Trophoblast cell (in vitro differentiated cells and primary cell): ENCODE measurements at regions not wholly inside any gene's neighbourhood (a gene's known extent, or its start where the extent isn't known, plus 50 kb on each side); places are given as distances from the start of the nearest gene placed in this dataset.
"Not testable (repeated sequence)": the region's sequence is repeated elsewhere in the genome, so short reads cannot be mapped to it uniquely, and the experiment has no call there.

ENCODE experiments used
- DNase-seq, 2 donors: peaks; one replicate each; pipeline ENCODE4 v3.0.0-alpha.2; 2016
- H2AFZ ChIP-seq: 2 replicates; pipeline ENCODE4 v1.6.1; 2013; ENCODE audit warnings: low read length, moderate library complexity, mild to moderate bottlenecking; ENCODE audit not compliant: insufficient read depth, poor library complexity
- H2AK5ac ChIP-seq: 2 replicates; pipeline ENCODE4 v1.6.1; 2013; ENCODE audit warnings: mild to moderate bottlenecking, low read length
- H2BK120ac ChIP-seq: 2 replicates; pipeline ENCODE4 v1.6.1; 2013; ENCODE audit warnings: low read length, mild to moderate bottlenecking, moderate library complexity; ENCODE audit not compliant: insufficient read depth, poor library complexity
- H2BK12ac ChIP-seq: 2 replicates; pipeline ENCODE4 v1.6.1; 2013; ENCODE audit warnings: mild to moderate bottlenecking, low read length, moderate library complexity
- H2BK5ac ChIP-seq: 2 replicates; pipeline ENCODE4 v1.6.1; 2013; ENCODE audit warnings: low read length, low read depth, moderate library complexity, mild to moderate bottlenecking; ENCODE audit not compliant: poor library complexity
- H3K14ac ChIP-seq: 2 replicates; pipeline ENCODE4 v1.6.1; 2013; ENCODE audit warnings: mild to moderate bottlenecking, low read length
- H3K18ac ChIP-seq: 2 replicates; pipeline ENCODE4 v1.6.1; 2013; ENCODE audit warnings: mild to moderate bottlenecking, low read length
- H3K23ac ChIP-seq: 2 replicates; pipeline ENCODE4 v1.6.1; 2013; ENCODE audit warnings: low read length
- H3K27ac ChIP-seq: 2 replicates; pipeline ENCODE4 v1.5.1; 2013; ENCODE audit warnings: low read depth, mild to moderate bottlenecking, inconsistent platforms, low read length, moderate library complexity
- H3K27me3 ChIP-seq: 2 replicates; pipeline ENCODE4 v1.6.1; 2013; ENCODE audit warnings: inconsistent platforms, mild to moderate bottlenecking, low read length, moderate library complexity; ENCODE audit not compliant: insufficient read depth
- H3K36me3 ChIP-seq, 2 experiments: 1 replicate in 1 of 2; 2 replicates in 1 of 2; pipeline ENCODE4 v1.6.1; 2013; ENCODE audit warnings: low read length in 2 of 2, mild to moderate bottlenecking in 2 of 2, moderate library complexity in 1 of 2; ENCODE audit not compliant: insufficient read depth in 2 of 2, control insufficient read depth in 1 of 2
- H3K4ac ChIP-seq: 2 replicates; pipeline ENCODE4 v1.6.1; 2013; ENCODE audit warnings: low read depth, mild to moderate bottlenecking, low read length, moderate library complexity
- H3K4me1 ChIP-seq, 2 experiments: 1 replicate in 1 of 2; 2 replicates in 1 of 2; pipeline ENCODE4 v1.6.1; 2013; ENCODE audit warnings: low read length in 2 of 2, mild to moderate bottlenecking in 2 of 2, moderate library complexity in 1 of 2; ENCODE audit not compliant: insufficient read depth in 2 of 2, control insufficient read depth in 1 of 2
- H3K4me2 ChIP-seq: 2 replicates; pipeline ENCODE4 v1.6.1; 2013; ENCODE audit warnings: inconsistent platforms, mild to moderate bottlenecking, low read length, moderate library complexity
- H3K4me3 ChIP-seq: 2 replicates; pipeline ENCODE4 v1.5.1; 2013; ENCODE audit warnings: mild to moderate bottlenecking, low read depth, low read length, inconsistent platforms
- H3K79me1 ChIP-seq: one replicate; pipeline ENCODE4 v1.6.1; 2013; ENCODE audit warnings: low read length
- H3K79me2 ChIP-seq: 2 replicates; pipeline ENCODE4 v1.6.1; 2013; ENCODE audit warnings: low read length, mild to moderate bottlenecking; ENCODE audit not compliant: control insufficient read depth, insufficient read depth, poor library complexity
- H3K9ac ChIP-seq: 2 replicates; pipeline ENCODE4 v1.6.1; 2013; ENCODE audit warnings: mild to moderate bottlenecking, low read length
- H3K9me3 ChIP-seq: 2 replicates; pipeline ENCODE4 v1.6.1; 2013; ENCODE audit warnings: low read depth, mild to moderate bottlenecking, control low read depth, inconsistent platforms, low read length; ENCODE audit not compliant: insufficient read depth
- H4K12ac ChIP-seq: 2 replicates; pipeline ENCODE4 v1.6.1; 2013; ENCODE audit warnings: low read depth, mild to moderate bottlenecking, low read length, moderate library complexity
- H4K8ac ChIP-seq: 2 replicates; pipeline ENCODE4 v1.6.1; 2013; ENCODE audit warnings: low read depth, mild to moderate bottlenecking, low read length, moderate library complexity
- H4K91ac ChIP-seq: one replicate; pipeline ENCODE4 v1.6.1; 2013; ENCODE audit warnings: low read depth, mild to moderate bottlenecking, low read length, moderate library complexity
- WGBS: extraction: QIAGEN DNeasy Blood & Tissue Kit; methylation state at CpG from one replicate; pipeline ENCODE4 v1.1.7; 2013; ENCODE audit warnings: missing lambda C conversion rate; ENCODE audit not compliant: insufficient read length, insufficient coverage; ENCODE audit errors: extremely low coverage; 5-methylcytosine and 5-hydroxymethylcytosine counted together

DNA sequence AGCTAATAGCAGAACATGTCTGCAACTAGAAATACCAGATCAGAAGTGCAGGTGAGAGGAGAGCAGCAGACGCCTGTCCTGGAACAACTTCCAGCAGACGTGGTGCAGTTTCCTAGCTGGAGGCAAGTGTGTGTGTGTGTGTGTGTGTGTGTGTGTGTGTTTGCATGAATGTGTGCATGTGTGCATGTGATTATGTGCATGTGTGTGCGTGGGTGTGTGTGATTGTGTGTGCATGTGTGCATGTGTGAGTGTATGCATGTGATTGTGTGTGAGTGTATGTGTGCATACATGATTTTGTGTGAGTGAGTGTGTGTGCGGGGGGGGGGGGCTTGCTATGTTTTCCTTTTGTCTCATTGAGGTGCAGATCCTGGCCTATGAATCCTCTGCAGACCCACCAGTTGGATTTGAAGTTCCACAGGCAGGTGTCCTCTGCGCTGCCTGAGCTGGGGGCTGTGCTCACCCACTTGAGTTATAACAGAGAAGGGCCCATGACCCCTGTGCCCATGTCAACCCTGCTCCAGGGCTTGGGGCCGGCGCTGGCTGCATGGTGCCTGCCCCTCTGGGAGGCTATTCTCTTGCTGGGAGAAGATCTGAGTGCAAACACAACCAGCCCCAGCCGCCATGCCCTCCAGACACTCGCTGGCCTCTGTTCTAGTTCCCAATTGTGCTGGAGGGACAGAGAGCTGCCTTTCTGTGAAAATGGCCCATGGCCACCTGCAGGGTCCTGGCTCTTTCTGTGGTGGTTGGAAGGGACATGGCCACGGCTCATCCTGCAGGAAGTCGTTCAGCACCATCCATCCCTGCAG, 821.3 kb downstream of the BRD1 start:
- H3K4me2 ChIP-seq, result no peak overlapping the region
- DNase-seq, result no peak
- no peak overlapping the region for H2BK12ac ChIP-seq
- no peak overlapping the region for H2BK120ac ChIP-seq
- no peak overlapping the region for H4K91ac ChIP-seq
- H3K4me3 ChIP-seq, result no peak overlapping the region
- no peak overlapping the region for H4K12ac ChIP-seq
- H3K27ac ChIP-seq, result no peak overlapping the region
- H3K9me3 ChIP-seq, result peaks cover 11% of the 10 kb centered on the region
- H2BK5ac ChIP-seq, result no peak overlapping the region
- no peak overlapping the region for H2AFZ ChIP-seq
- H3K14ac ChIP-seq, result no peak overlapping the region
- no peaks in the 10 kb centered on the region for H3K79me1 ChIP-seq
- no peak overlapping the region for H3K4ac ChIP-seq
- no peaks in the 10 kb centered on the region for H3K27me3 ChIP-seq
- no peaks in the 10 kb centered on the region for H3K4me1 ChIP-seq
- no peaks in the 10 kb centered on the region for H3K79me2 ChIP-seq
- H3K18ac ChIP-seq, result no peak overlapping the region
- no peak overlapping the region for H2AK5ac ChIP-seq
- H4K8ac ChIP-seq, result no peak overlapping the region
- no peak overlapping the region for H3K23ac ChIP-seq
- no peaks in the 10 kb centered on the region for H3K36me3 ChIP-seq
- no peak overlapping the region for H3K9ac ChIP-seq
- WGBS, result no CpG with 5 or more reads among the region's 11 CpGs

- H3K27me3 ChIP-seq, result no peaks in the 10 kb centered on the region
- H3K9me3 ChIP-seq, result peaks cover 11% of the 10 kb centered on the region
- no CpG with 5 or more reads among the region's 7 CpGs for WGBS
- H3K79me1 ChIP-seq, result no peaks in the 10 kb centered on the region
- H2BK12ac ChIP-seq, result no peak overlapping the region
- H2AK5ac ChIP-seq, result no peak overlapping the region
- no peak overlapping the region for H2BK120ac ChIP-seq
- no peak overlapping the region for H4K8ac ChIP-seq
- H3K9ac ChIP-seq, result no peak overlapping the region
- no peak overlapping the region for H4K12ac ChIP-seq
- H3K14ac ChIP-seq, result no peak overlapping the region
- H3K4me2 ChIP-seq, result no peak overlapping the region
- no peaks in the 10 kb centered on the region for H3K79me2 ChIP-seq
- no peak overlapping the region for H4K91ac ChIP-seq
- H3K23ac ChIP-seq, result no peak overlapping the region
- no peak for DNase-seq
- no peak overlapping the region for H3K18ac ChIP-seq
- no peaks in the 10 kb centered on the region for H3K36me3 ChIP-seq
- no peak overlapping the region for H3K27ac ChIP-seq
- no peak overlapping the region for H3K4ac ChIP-seq
- no peak overlapping the region for H2BK5ac ChIP-seq
- H2AFZ ChIP-seq, result no peak overlapping the region
- H3K4me1 ChIP-seq, result no peaks in the 10 kb centered on the region
- H3K4me3 ChIP-seq, result no peak overlapping the region
Observed at GRCh38 chr22:49005557-49005956, 822.1 kb downstream of the BRD1 start.

GRCh38 chr22:49004484-49005399, 822.9 kb downstream of the BRD1 start:
- no peak overlapping the region for H3K23ac ChIP-seq
- no peak overlapping the region for H2BK120ac ChIP-seq
- H3K4me1 ChIP-seq, result no peaks in the 10 kb centered on the region
- peaks cover 11% of the 10 kb centered on the region for H3K9me3 ChIP-seq
- no peak overlapping the region for H3K18ac ChIP-seq
- no peak overlapping the region for H4K12ac ChIP-seq
- H2AK5ac ChIP-seq, result no peak overlapping the region
- no peak overlapping the region for H3K9ac ChIP-seq
- no peaks in the 10 kb centered on the region for H3K36me3 ChIP-seq
- no peaks in the 10 kb centered on the region for H3K79me2 ChIP-seq
- no peak overlapping the region for H2BK12ac ChIP-seq
- H3K27me3 ChIP-seq, result no peaks in the 10 kb centered on the region
- H4K91ac ChIP-seq, result no peak overlapping the region
- H3K27ac ChIP-seq, result no peak overlapping the region
- no peak overlapping the region for H2BK5ac ChIP-seq
- H3K4ac ChIP-seq, result no peak overlapping the region
- H3K4me3 ChIP-seq, result no peak overlapping the region
- no peaks in the 10 kb centered on the region for H3K79me1 ChIP-seq
- H3K14ac ChIP-seq, result no peak overlapping the region
- WGBS, result no CpG with 5 or more reads among the region's 29 CpGs
- DNase-seq, result no peak
- no peak overlapping the region for H4K8ac ChIP-seq
- H2AFZ ChIP-seq, result no peak overlapping the region
- no peak overlapping the region for H3K4me2 ChIP-seq

GRCh38 chr22:48997605-48998004, 830.1 kb downstream of the BRD1 start:
- H3K27me3 ChIP-seq, H3K27ac ChIP-seq, H3K23ac ChIP-seq, H3K14ac ChIP-seq, H2AK5ac ChIP-seq, H4K8ac ChIP-seq, H4K12ac ChIP-seq, H3K9me3 ChIP-seq, H3K4ac ChIP-seq, H2AFZ ChIP-seq, H4K91ac ChIP-seq, H2BK120ac ChIP-seq, H2BK12ac ChIP-seq, H3K79me1 ChIP-seq, H3K4me2 ChIP-seq, H3K79me2 ChIP-seq, H2BK5ac ChIP-seq, DNase-seq, H3K36me3 ChIP-seq, H3K4me3 ChIP-seq, H3K4me1 ChIP-seq, H3K9ac ChIP-seq, H3K18ac ChIP-seq: not testable (repeated sequence)
- WGBS, result no CpG with 5 or more reads among the region's 14 CpGs
